ENCODE measurements at regions not wholly inside any gene's neighbourhood (a gene's known extent, or its start where the extent isn't known, plus 50 kb on each side); places are given as distances from the start of the nearest gene placed in this dataset.
A peak's percentile ranks its signal among the peaks of the same experiment; 100 is the strongest.
"Not testable (repeated sequence)": the region's sequence is repeated elsewhere in the genome, so short reads cannot be mapped to it uniquely, and the experiment has no call there.

- DNase-seq = no peak
Observed at GRCh38 chr3:33957176-33957575, 158.7 kb downstream of the PDCD6IP start.

- DNase-seq = no peak
Observed at GRCh38 chr3:33958661-33959060, 160.2 kb downstream of the PDCD6IP start.

- no peak for DNase-seq
Observed at GRCh38 chr3:33962396-33962795, 164.0 kb downstream of the PDCD6IP start.

DNA sequence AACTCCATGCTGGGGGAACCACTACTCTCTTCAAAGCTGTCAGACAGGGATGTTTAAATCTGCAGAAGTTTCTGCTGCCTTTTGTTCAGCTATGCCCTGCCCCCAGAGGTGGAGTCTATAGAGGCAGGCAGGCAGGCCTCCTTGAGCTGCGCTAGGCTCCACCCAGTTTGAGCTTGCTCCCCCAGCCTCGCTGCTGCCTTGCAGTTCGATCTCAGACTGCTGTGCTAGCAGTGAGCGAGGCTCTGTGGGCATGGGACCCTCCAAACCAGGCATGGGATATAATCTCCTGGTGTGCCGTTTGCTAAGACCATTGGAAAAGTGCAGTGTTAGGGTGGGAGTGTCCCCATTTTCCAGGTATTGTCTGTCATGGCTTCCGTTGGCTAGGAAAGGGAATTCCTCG is 171.8 kb downstream of the PDCD6IP start:
- DNase-seq = not testable (repeated sequence)

- no peak for DNase-seq
Observed at GRCh38 chr3:33971055-33971454, 172.6 kb downstream of the PDCD6IP start.

GRCh38 chr3:33975463-33975862 is 177.0 kb downstream of the PDCD6IP start:
- no peak for DNase-seq

- no peak for DNase-seq
Observed at GRCh38 chr3:33977227-33977626, 178.8 kb downstream of the PDCD6IP start.

DNA sequence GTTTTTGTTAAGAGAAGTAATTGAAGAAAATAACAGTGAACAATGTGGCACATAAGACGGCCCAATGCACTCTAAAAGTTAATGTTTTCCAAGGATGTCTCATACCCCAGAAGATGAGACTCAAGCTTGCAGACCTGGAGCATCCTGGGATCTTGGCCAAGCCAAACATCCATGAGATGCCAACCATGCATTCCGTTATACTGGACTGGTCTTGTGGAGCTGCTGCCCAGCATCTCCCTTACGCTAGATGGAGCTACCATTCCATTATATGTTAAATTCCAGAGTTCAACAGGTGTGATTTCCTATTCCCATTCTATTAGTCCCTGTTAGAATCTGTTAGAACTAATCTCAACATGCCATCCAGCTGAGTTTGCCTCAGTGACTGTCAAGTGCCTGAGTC is 181.8 kb downstream of the PDCD6IP start:
- peak in 1 of 2 donors; percentile 1 for DNase-seq

DNA sequence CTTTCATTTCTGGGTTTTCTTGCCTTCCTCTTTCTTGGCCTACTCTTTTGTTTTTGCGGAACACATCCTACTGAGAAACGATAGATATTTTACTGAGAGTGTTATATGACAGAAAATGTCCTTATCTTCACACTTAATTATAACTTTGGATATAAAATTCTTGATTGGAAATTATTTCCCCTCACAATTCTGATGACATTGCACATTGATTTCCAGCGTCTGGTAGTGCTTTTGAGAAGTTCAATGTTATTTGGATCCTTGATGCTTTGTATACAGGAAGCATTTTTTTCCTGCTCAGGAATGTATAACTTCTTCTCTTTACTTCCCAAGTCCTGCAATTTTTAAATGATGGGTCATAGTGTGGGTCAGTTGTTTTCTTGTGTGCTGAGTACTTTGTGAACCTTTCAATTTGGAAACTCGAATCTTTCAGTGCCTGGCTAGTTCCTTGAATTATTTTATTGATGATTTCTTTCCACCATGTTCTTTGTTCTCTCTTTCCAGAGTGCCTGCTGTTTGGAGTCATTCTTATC is 183.9 kb downstream of the PDCD6IP start:
- DNase-seq = no peak

DNA sequence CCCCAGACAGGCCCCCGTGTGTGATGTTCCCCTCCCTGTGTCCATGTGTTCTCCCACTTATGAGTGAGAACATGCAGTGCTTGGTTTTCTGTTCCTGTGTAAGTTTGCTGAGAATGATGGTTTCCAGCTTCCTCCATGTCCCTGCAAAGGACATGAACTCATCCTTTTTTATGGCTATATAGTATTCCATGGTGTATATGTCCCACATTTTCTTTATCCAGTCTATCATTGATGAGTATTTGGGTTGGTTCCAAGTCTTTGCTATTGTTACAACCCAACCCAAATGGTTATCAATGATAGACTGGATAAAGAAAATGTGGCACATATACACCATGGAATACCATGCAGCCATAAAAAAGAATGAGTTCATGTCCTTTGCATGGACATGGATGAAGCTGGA is 184.5 kb downstream of the PDCD6IP start:
- DNase-seq = not testable (repeated sequence)

DNA sequence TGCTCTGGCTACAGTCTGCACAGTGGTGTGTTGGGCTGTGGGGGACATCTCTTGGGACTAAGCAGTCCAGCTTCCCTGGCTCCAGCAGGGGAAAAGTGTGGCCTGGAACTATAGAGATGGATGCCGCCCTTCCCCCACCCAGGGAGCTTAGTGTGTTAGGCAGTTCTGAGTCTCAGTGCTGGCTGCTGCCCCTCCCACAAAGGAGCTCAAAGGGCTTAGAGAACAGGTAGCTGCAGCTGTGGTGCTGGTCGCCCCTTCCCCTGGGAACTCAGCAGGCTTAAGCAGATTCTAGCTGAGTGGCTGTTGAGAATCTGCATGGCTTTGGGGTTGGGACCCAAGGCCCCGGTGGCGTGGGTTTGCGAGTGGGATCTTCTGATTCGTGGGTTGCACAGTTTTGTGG is 190.8 kb downstream of the PDCD6IP start:
- DNase-seq = no peak

GRCh38 chr3:33991673-33992072 is 193.2 kb downstream of the PDCD6IP start:
- DNase-seq = no peak

- DNase-seq = no peak
Observed at GRCh38 chr3:33993631-33994030, 195.2 kb downstream of the PDCD6IP start.

GRCh38 chr3:33994568-33994967 is 196.1 kb downstream of the PDCD6IP start:
- DNase-seq = no peak

GRCh38 chr3:34000301-34000700 is 201.9 kb downstream of the PDCD6IP start:
- no peak for DNase-seq

- DNase-seq = no peak
Observed at GRCh38 chr3:34001022-34001421, 202.6 kb downstream of the PDCD6IP start.

- no peak for DNase-seq
Observed at GRCh38 chr3:34001990-34002389, 203.6 kb downstream of the PDCD6IP start.

- no peak for DNase-seq
Observed at GRCh38 chr3:34002569-34003100, 204.2 kb downstream of the PDCD6IP start.

- DNase-seq = no peak
Observed at GRCh38 chr3:34005886-34006285, 207.5 kb downstream of the PDCD6IP start.

- no peak for DNase-seq
Observed at GRCh38 chr3:34008191-34008590, 209.8 kb downstream of the PDCD6IP start.

- no peak for DNase-seq
Observed at GRCh38 chr3:34008836-34009809, 210.7 kb downstream of the PDCD6IP start.

GRCh38 chr3:34011171-34012101 is 213.0 kb downstream of the PDCD6IP start:
- DNase-seq = no peak

GRCh38 chr3:34012102-34012461 is 213.7 kb downstream of the PDCD6IP start:
- DNase-seq = no peak
